Heart left ventricle (tissue), 13 donors: ENCODE measurements at regions not wholly inside any gene's neighbourhood (a gene's known extent, or its start where the extent isn't known, plus 50 kb on each side); places are given as distances from the start of the nearest gene placed in this dataset.

Source experiments
- CTCF ChIP-seq, 12 donors: fragments of 200-600 bp; sonication (generic) in 4 of 12; IDR thresholded peaks; one replicate each; pipeline versions ENCODE4 v1.5.0 to v1.8.0; 2018 to 2022; ENCODE audit warnings: antibody characterized with exemption in 12 of 12, mild to moderate bottlenecking in 5 of 12
- POLR2A ChIP-seq, 2 donors: fragments of 450-650 bp; IDR thresholded peaks; one replicate each; pipeline ENCODE4 v1.6.1; 2017; ENCODE audit warnings: antibody characterized with exemption in 2 of 2, mild to moderate bottlenecking in 2 of 2, moderate library complexity in 2 of 2
- donor health status: ischemic (EF 13 %, LVEDD 7.1; RV severe dilation, severe dysfunction).
- donor health status: DM: no; HTN: yes; CAD: no.
- donor health status: DM: no; HTN: no; CAD: no.
- donor health status: ischemic (EF 25% LVEDD 6.9; RV normal size, moderate dysfunction).
- donor health status: ischemic (EF 25% LVEDD 5.7; RV mildly dilated, moderate dysfunction).
- donor health status: ischemic (EF 35%, LVEDD 5.7; RV mildly dilated, moderate dysfunction).
- donor health status: nonischemic (EF 11% LVEDD 7.7; RV severe dilation, severe dysfunction).
- donor health status: DM: yes; HTN: yes; CAD: no.
- donor health status: PGD.
- donor health status: ischemic (EF 29% LVEDD 5.4; RV normal size, mild dysfunction).
- donor health status: nonischemic (EF 23%, LVEDD 6.1; RV moderate dilation, normal function).

GRCh38 chr15:46111730-46112129 lies 476.9 kb downstream of the SQOR start:
- TF ChIP-seq CTCF (IDR thresholded peaks at IDR 0.05), result no peak
- TF ChIP-seq POLR2A (IDR thresholded peaks at IDR 0.05), result no peak
